Neuronal stem cell (in vitro differentiated cells): ENCODE measurements at regions not wholly inside any gene's neighbourhood (a gene's known extent, or its start where the extent isn't known, plus 50 kb on each side); places are given as distances from the start of the nearest gene placed in this dataset.

Source experiments
- DNase-seq: peaks from one replicate; pipeline ENCODE4 v3.0.0-alpha.2; 2013; ENCODE audit warnings: low spot score
- H2AFZ ChIP-seq: one replicate; pipeline ENCODE4 v1.6.1; 2013; ENCODE audit warnings: mild to moderate bottlenecking, low read length, inconsistent platforms
- H2AK5ac ChIP-seq: 2 replicates; pipeline ENCODE4 v1.6.1; 2013; ENCODE audit warnings: low read depth, mild to moderate bottlenecking, inconsistent platforms, low read length, moderate library complexity, mixed read lengths
- H2BK120ac ChIP-seq: 2 replicates; pipeline ENCODE4 v1.6.1; 2013; ENCODE audit warnings: low read depth, mild to moderate bottlenecking, inconsistent platforms, low read length, moderate library complexity, mixed read lengths
- H2BK12ac ChIP-seq: one replicate; pipeline ENCODE4 v1.6.1; 2013; ENCODE audit warnings: low read length, inconsistent platforms
- H2BK15ac ChIP-seq: 2 replicates; pipeline ENCODE4 v1.6.1; 2013; ENCODE audit warnings: mild to moderate bottlenecking, low read length, inconsistent platforms, mixed read lengths
- H2BK5ac ChIP-seq: one replicate; pipeline ENCODE4 v1.6.1; 2013; ENCODE audit warnings: inconsistent platforms, mild to moderate bottlenecking, low read length, moderate library complexity
- H3K14ac ChIP-seq: one replicate; pipeline ENCODE4 v1.6.1; 2013; ENCODE audit warnings: low read length, inconsistent platforms
- H3K18ac ChIP-seq: 2 replicates; pipeline ENCODE4 v1.6.1; 2013; ENCODE audit warnings: low read length, inconsistent platforms
- H3K23ac ChIP-seq: 2 replicates; pipeline ENCODE4 v1.6.1; 2013; ENCODE audit warnings: low read depth, mild to moderate bottlenecking, mixed read lengths, low read length, inconsistent platforms; ENCODE audit not compliant: poor library complexity
- H3K27ac ChIP-seq: replicated peaks from 3 replicates; pipeline ENCODE4 v1.5.1; 2013; ENCODE audit warnings: low read length, inconsistent platforms
- H3K27me3 ChIP-seq, 3 experiments: 2 replicates each; pipeline ENCODE4 v1.6.1; 2013; ENCODE audit warnings: low read length in 3 of 3, mild to moderate bottlenecking in 2 of 3, inconsistent platforms in 1 of 3, low read depth in 1 of 3, mixed read lengths in 1 of 3, moderate library complexity in 1 of 3; ENCODE audit not compliant: control insufficient read depth in 3 of 3, insufficient read depth in 3 of 3
- H3K36me3 ChIP-seq, 2 donors: replicated peaks in 1 of 2; 2 replicates each; pipeline ENCODE4 v1.6.1; 2013; ENCODE audit warnings: low read length in 2 of 2; ENCODE audit not compliant: control insufficient read depth in 2 of 2, insufficient read depth in 2 of 2
- H3K4ac ChIP-seq: 2 replicates; pipeline ENCODE4 v1.6.1; 2013; ENCODE audit warnings: inconsistent platforms, mild to moderate bottlenecking, low read length, moderate library complexity
- H3K4me1 ChIP-seq, 2 donors: 1 replicate in 1 of 2; 2 replicates in 1 of 2; pipeline ENCODE4 v1.6.1; 2013; ENCODE audit warnings: low read length in 2 of 2, low read depth in 1 of 2; ENCODE audit not compliant: control insufficient read depth in 2 of 2, insufficient read depth in 1 of 2
- H3K4me2 ChIP-seq: one replicate; pipeline ENCODE4 v1.6.1; 2013; ENCODE audit warnings: mild to moderate bottlenecking, low read length, inconsistent platforms; ENCODE audit not compliant: insufficient read depth, poor library complexity, severe bottlenecking
- H3K4me3 ChIP-seq, 2 donors: 2 replicates each; pipeline ENCODE4 v1.5.1; 2013; ENCODE audit warnings: low read length in 2 of 2, mild to moderate bottlenecking in 2 of 2, inconsistent platforms in 1 of 2, moderate library complexity in 1 of 2
- H3K79me1 ChIP-seq: one replicate; pipeline ENCODE4 v1.6.1; 2013; ENCODE audit warnings: low read depth, mild to moderate bottlenecking, inconsistent platforms, low read length, moderate library complexity
- H3K9ac ChIP-seq: one replicate; pipeline ENCODE4 v1.6.1; 2013; ENCODE audit warnings: mild to moderate bottlenecking, low read depth, low read length, inconsistent platforms; ENCODE audit not compliant: poor library complexity
- H3K9me3 ChIP-seq, 2 donors: replicated peaks in 1 of 2; 2 replicates each; pipeline versions ENCODE3 to v1.6.1; 2013; ENCODE audit warnings: low read length in 2 of 2, mild to moderate bottlenecking in 2 of 2, inconsistent platforms in 1 of 2, low read depth in 1 of 2, mixed read lengths in 1 of 2, moderate library complexity in 1 of 2; ENCODE audit not compliant: control insufficient read depth in 2 of 2, insufficient read depth in 1 of 2
- H4K8ac ChIP-seq: one replicate; pipeline ENCODE4 v1.6.1; 2013; ENCODE audit warnings: low read depth, mild to moderate bottlenecking, inconsistent platforms, low read length, moderate library complexity
- H4K91ac ChIP-seq: one replicate; pipeline ENCODE4 v1.6.1; 2013; ENCODE audit warnings: low read length, low read depth, mild to moderate bottlenecking, inconsistent platforms; ENCODE audit not compliant: poor library complexity
- WGBS, 2 donors: extraction: QIAGEN DNeasy Blood & Tissue Kit; methylation state at CpG; one replicate each; pipeline ENCODE4 v1.1.7; 2013; ENCODE audit warnings: missing lambda C conversion rate in 2 of 2, mixed read lengths in 1 of 2; ENCODE audit not compliant: insufficient read length in 2 of 2, insufficient replicate concordance in 1 of 2; ENCODE audit errors: extremely low coverage in 2 of 2; 5-methylcytosine and 5-hydroxymethylcytosine counted together

GRCh38 chr2:222993920-222994650 is 57.9 kb upstream of the KCNE4 start:
- Histone ChIP-seq H2BK5ac (no peak overlapping the region), H2BK12ac (no peak overlapping the region), H3K14ac (no peak overlapping the region), H4K8ac (no peak overlapping the region), H3K27ac (no peak overlapping the region), H2AK5ac (no peak overlapping the region), H3K9me3 (no peaks in the 10 kb centered on the region), H2BK120ac (no peak overlapping the region), H3K36me3 (no peaks in the 10 kb centered on the region), H3K79me1 (no peaks in the 10 kb centered on the region), H3K27me3 (no peaks in the 10 kb centered on the region), H3K4me3 (no peak overlapping the region), H3K23ac (no peak overlapping the region), H3K4me2 (no peak overlapping the region), H3K4me1 (no peaks in the 10 kb centered on the region), H3K9ac (no peak overlapping the region), H3K4ac (no peak overlapping the region), H3K18ac (peak overlapping the region; percentile 13), H2AFZ (peak overlapping the region; percentile 61), H4K91ac (no peak overlapping the region), H2BK15ac (no peak overlapping the region)
- no CpG with 5 or more reads among the region's 8 CpGs for WGBS, 2 donors
- DNase-seq = no peak

GRCh38 chr2:222998459-222998858 is 53.5 kb upstream of the KCNE4 start:
- Histone ChIP-seq H2AK5ac (no peak overlapping the region), H3K27me3 (no peaks in the 10 kb centered on the region), H3K4ac (no peak overlapping the region), H2BK12ac (no peak overlapping the region), H3K4me3 (no peak overlapping the region), H3K4me2 (no peak overlapping the region), H3K9ac (no peak overlapping the region), H2BK120ac (no peak overlapping the region), H4K8ac (no peak overlapping the region), H3K4me1 (no peaks in the 10 kb centered on the region), H3K18ac (no peak overlapping the region), H3K27ac (no peak overlapping the region), H4K91ac (no peak overlapping the region), H3K23ac (no peak overlapping the region), H2BK15ac (no peak overlapping the region), H3K79me1 (no peaks in the 10 kb centered on the region), H3K9me3 (no peaks in the 10 kb centered on the region), H2AFZ (no peak overlapping the region), H2BK5ac (no peak overlapping the region), H3K36me3 (no peaks in the 10 kb centered on the region), H3K14ac (no peak overlapping the region)
- WGBS, 2 donors = no CpG with 5 or more reads among the region's 1 CpG
- no peak for DNase-seq

- Histone ChIP-seq H2BK12ac (no peak overlapping the region), H2BK5ac (no peak overlapping the region), H2BK120ac (no peak overlapping the region), H3K23ac (no peak overlapping the region), H3K4ac (no peak overlapping the region), H2AK5ac (no peak overlapping the region), H3K14ac (no peak overlapping the region), H2BK15ac (no peak overlapping the region), H2AFZ (no peak overlapping the region), H3K4me1 (no peaks in the 10 kb centered on the region), H3K4me3 (no peak overlapping the region), H3K27ac (no peak overlapping the region), H3K18ac (no peak overlapping the region), H3K36me3 (no peaks in the 10 kb centered on the region), H4K8ac (no peak overlapping the region), H3K4me2 (no peak overlapping the region), H3K9me3 (no peaks in the 10 kb centered on the region), H3K79me1 (no peaks in the 10 kb centered on the region), H4K91ac (no peak overlapping the region), H3K9ac (no peak overlapping the region), H3K27me3 (no peaks in the 10 kb centered on the region)
- no peak for DNase-seq
- WGBS, 2 donors = no CpG with 5 or more reads among the region's 12 CpGs
Observed at GRCh38 chr2:223000872-223001796, 50.9 kb upstream of the KCNE4 start.

GRCh38 chr2:223001797-223002175 is 50.2 kb upstream of the KCNE4 start:
- H3K23ac ChIP-seq = no peak overlapping the region
- no peak overlapping the region for H2AK5ac ChIP-seq
- H3K79me1 ChIP-seq = no peaks in the 10 kb centered on the region
- no peaks in the 10 kb centered on the region for H3K9me3 ChIP-seq
- H3K4me3 ChIP-seq = no peak overlapping the region
- H3K27me3 ChIP-seq = no peaks in the 10 kb centered on the region
- H2BK5ac ChIP-seq = no peak overlapping the region
- H3K36me3 ChIP-seq = no peaks in the 10 kb centered on the region
- H2AFZ ChIP-seq = peak overlapping the region; percentile 50
- H4K91ac ChIP-seq = no peak overlapping the region
- H3K9ac ChIP-seq = no peak overlapping the region
- WGBS, 2 donors = no CpG with 5 or more reads among the region's 3 CpGs
- no peaks in the 10 kb centered on the region for H3K4me1 ChIP-seq
- H3K4ac ChIP-seq = no peak overlapping the region
- H3K14ac ChIP-seq = no peak overlapping the region
- H2BK15ac ChIP-seq = no peak overlapping the region
- DNase-seq = no peak
- no peak overlapping the region for H2BK120ac ChIP-seq
- no peak overlapping the region for H3K18ac ChIP-seq
- H3K27ac ChIP-seq = no peak overlapping the region
- no peak overlapping the region for H4K8ac ChIP-seq
- no peak overlapping the region for H2BK12ac ChIP-seq
- no peak overlapping the region for H3K4me2 ChIP-seq
